Cerebellar nuclear complex (tissue), 1 donor: ENCODE measurements at regions not wholly inside any gene's neighbourhood (a gene's known extent, or its start where the extent isn't known, plus 50 kb on each side); places are given as distances from the start of the nearest gene placed in this dataset.

Experiments used
- DNase-seq, 2 experiments: peaks; one replicate each; lab custom pipeline; 2025; lab: John Stamatoyannopoulos, UW

- no peak for DNase-seq
Measured at GRCh38 chr2:120589771-120590608, 145.7 kb upstream of the GLI2 start.

- DNase-seq = no peak
Measured at GRCh38 chr2:120590841-120591240, 144.8 kb upstream of the GLI2 start.

- no peak for DNase-seq
Measured at GRCh38 chr2:120591572-120591971, 144.1 kb upstream of the GLI2 start.

- no peak for DNase-seq
Measured at GRCh38 chr2:120592084-120592483, 143.6 kb upstream of the GLI2 start.

- no peak for DNase-seq
Measured at GRCh38 chr2:120593921-120594686, 141.6 kb upstream of the GLI2 start.

- DNase-seq = no peak
Measured at GRCh38 chr2:120594856-120595685, 140.6 kb upstream of the GLI2 start.

- no peak for DNase-seq
Measured at GRCh38 chr2:120595739-120596138, 139.9 kb upstream of the GLI2 start.

GRCh38 chr2:120596191-120596811 is 139.4 kb upstream of the GLI2 start:
- no peak for DNase-seq

- no peak for DNase-seq
Measured at GRCh38 chr2:120596990-120597594, 138.6 kb upstream of the GLI2 start.

- DNase-seq = no peak
Measured at GRCh38 chr2:120597595-120598193, 138.0 kb upstream of the GLI2 start.

GRCh38 chr2:120598416-120598815 is 137.3 kb upstream of the GLI2 start:
- DNase-seq = no peak

- DNase-seq = no peak
Measured at GRCh38 chr2:120599072-120599471, 136.6 kb upstream of the GLI2 start.

GRCh38 chr2:120599656-120600055 is 136.0 kb upstream of the GLI2 start:
- DNase-seq = no peak

- no peak for DNase-seq
Measured at GRCh38 chr2:120600335-120600734, 135.3 kb upstream of the GLI2 start.

- no peak for DNase-seq
Measured at GRCh38 chr2:120600786-120601185, 134.9 kb upstream of the GLI2 start.

GRCh38 chr2:120601566-120601965 is 134.1 kb upstream of the GLI2 start:
- no peak for DNase-seq

- DNase-seq = no peak
Measured at GRCh38 chr2:120602251-120602650, 133.4 kb upstream of the GLI2 start.

GRCh38 chr2:120604767-120605166 is 130.9 kb upstream of the GLI2 start:
- DNase-seq = no peak

- no peak for DNase-seq
Measured at GRCh38 chr2:120605231-120605935, 130.3 kb upstream of the GLI2 start.

GRCh38 chr2:120606280-120606679 is 129.4 kb upstream of the GLI2 start:
- DNase-seq = no peak
